Type B pancreatic cell (in vitro differentiated cells): ENCODE measurements at regions not wholly inside any gene's neighbourhood (a gene's known extent, or its start where the extent isn't known, plus 50 kb on each side); places are given as distances from the start of the nearest gene placed in this dataset.

Experiments used
- DNase-seq: peaks from one replicate; pipeline ENCODE4 v3.0.0; 2021; ENCODE audit warnings: mixed read lengths; ENCODE audit not compliant: unreplicated experiment; ENCODE audit errors: extremely low spot score
- H3K27ac Mint-ChIP-seq: 2 replicates; pipeline ENCODE4 v1.8.0; 2021; ENCODE audit warnings: mild to moderate bottlenecking, mixed read lengths
- H3K27me3 Mint-ChIP-seq: 2 replicates; pipeline ENCODE4 v1.8.0; 2021; ENCODE audit warnings: mixed read lengths
- H3K36me3 Mint-ChIP-seq: 2 replicates; pipeline ENCODE4 v1.8.0; 2021; ENCODE audit warnings: mixed read lengths
- H3K4me1 Mint-ChIP-seq: one replicate; pipeline ENCODE4 v1.8.0; 2021; ENCODE audit warnings: mixed read lengths; ENCODE audit not compliant: unreplicated experiment
- H3K4me3 Mint-ChIP-seq: 2 replicates; pipeline ENCODE4 v1.8.0; 2021; ENCODE audit warnings: mild to moderate bottlenecking, mixed read lengths
- H3K9me3 Mint-ChIP-seq: 2 replicates; pipeline ENCODE4 v1.8.0; 2021; ENCODE audit warnings: mixed read lengths
- TF ChIP-seq, protein P1 (sequence below): fragments of 200-600 bp; sonication (generic); conservative IDR thresholded peaks from 2 replicates; pipeline ENCODE4 v1.5.0; 2021; ENCODE audit warnings: antibody characterized with exemption, mild to moderate bottlenecking

- Mint-ChIP-seq H3K4me3 (no peak overlapping the region), H3K27me3 (no peaks in the 10 kb centered on the region), H3K4me1 (no peaks in the 10 kb centered on the region), H3K27ac (no peak overlapping the region), H3K9me3 (no peaks in the 10 kb centered on the region), H3K36me3 (no peaks in the 10 kb centered on the region)
- TF ChIP-seq, protein P1, sequence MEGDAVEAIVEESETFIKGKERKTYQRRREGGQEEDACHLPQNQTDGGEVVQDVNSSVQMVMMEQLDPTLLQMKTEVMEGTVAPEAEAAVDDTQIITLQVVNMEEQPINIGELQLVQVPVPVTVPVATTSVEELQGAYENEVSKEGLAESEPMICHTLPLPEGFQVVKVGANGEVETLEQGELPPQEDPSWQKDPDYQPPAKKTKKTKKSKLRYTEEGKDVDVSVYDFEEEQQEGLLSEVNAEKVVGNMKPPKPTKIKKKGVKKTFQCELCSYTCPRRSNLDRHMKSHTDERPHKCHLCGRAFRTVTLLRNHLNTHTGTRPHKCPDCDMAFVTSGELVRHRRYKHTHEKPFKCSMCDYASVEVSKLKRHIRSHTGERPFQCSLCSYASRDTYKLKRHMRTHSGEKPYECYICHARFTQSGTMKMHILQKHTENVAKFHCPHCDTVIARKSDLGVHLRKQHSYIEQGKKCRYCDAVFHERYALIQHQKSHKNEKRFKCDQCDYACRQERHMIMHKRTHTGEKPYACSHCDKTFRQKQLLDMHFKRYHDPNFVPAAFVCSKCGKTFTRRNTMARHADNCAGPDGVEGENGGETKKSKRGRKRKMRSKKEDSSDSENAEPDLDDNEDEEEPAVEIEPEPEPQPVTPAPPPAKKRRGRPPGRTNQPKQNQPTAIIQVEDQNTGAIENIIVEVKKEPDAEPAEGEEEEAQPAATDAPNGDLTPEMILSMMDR: no peak
- DNase-seq: no peak
These were observed 159.5 kb upstream of the STARD13 start for GRCh38 chr13:33445024-33445423.

- H3K4me1 Mint-ChIP-seq: no peaks in the 10 kb centered on the region
- no peaks in the 10 kb centered on the region for H3K36me3 Mint-ChIP-seq
- H3K27ac Mint-ChIP-seq: no peak overlapping the region
- no peaks in the 10 kb centered on the region for H3K27me3 Mint-ChIP-seq
- H3K4me3 Mint-ChIP-seq: no peak overlapping the region
- no peaks in the 10 kb centered on the region for H3K9me3 Mint-ChIP-seq
- TF ChIP-seq, protein P1: no peak
- DNase-seq: no peak
These were observed 159.9 kb upstream of the STARD13 start for GRCh38 chr13:33445476-33445875.

GRCh38 chr13:33446821-33447725 is 161.5 kb upstream of the STARD13 start:
- H3K4me3 Mint-ChIP-seq: no peak overlapping the region
- H3K9me3 Mint-ChIP-seq: no peaks in the 10 kb centered on the region
- DNase-seq: no peak
- no peaks in the 10 kb centered on the region for H3K36me3 Mint-ChIP-seq
- no peaks in the 10 kb centered on the region for H3K27me3 Mint-ChIP-seq
- H3K27ac Mint-ChIP-seq: no peak overlapping the region
- no peaks in the 10 kb centered on the region for H3K4me1 Mint-ChIP-seq
- TF ChIP-seq, protein P1: no peak

GRCh38 chr13:33448889-33449288 is 163.3 kb upstream of the STARD13 start:
- no peaks in the 10 kb centered on the region for H3K27me3 Mint-ChIP-seq
- TF ChIP-seq, protein P1: no peak
- DNase-seq: no peak
- no peak overlapping the region for H3K4me3 Mint-ChIP-seq
- H3K4me1 Mint-ChIP-seq: no peaks in the 10 kb centered on the region
- no peaks in the 10 kb centered on the region for H3K36me3 Mint-ChIP-seq
- no peaks in the 10 kb centered on the region for H3K9me3 Mint-ChIP-seq
- no peak overlapping the region for H3K27ac Mint-ChIP-seq

DNA sequence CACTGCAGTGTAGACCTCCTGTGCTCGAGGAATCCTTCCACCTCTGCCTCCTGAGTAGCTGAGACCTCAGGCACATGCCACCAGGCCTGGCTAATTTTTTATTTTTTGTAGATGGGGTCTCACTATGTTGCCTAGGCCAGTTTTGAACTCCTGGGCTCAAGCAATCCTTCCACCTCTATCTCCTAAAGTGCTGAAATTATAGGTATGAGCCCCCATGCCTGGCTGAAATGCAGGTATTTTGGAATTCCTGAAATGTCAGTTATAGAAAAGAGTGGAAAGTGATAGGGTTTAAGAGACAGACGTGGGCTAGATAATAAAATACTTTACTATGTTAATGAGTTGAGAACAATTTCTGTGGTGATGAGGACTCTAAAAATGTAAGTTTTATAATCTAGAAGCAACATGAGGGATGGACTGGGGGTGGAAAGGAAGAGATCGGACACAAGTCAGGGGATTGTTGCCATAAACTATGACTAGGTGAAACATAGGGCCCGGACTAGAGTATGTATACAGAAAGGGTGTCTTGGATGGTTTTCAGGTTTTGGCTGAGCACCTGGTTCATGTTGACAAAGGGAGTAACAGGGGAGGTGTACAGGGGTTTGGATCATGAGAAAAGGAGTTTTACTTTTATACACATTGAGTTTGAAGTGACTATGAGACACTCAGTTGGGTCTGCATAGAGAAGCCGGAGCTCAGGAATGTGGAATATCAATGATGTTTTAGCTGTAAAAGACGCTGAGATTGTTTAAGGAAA is 165.6 kb upstream of the STARD13 start:
- DNase-seq: no peak
- Mint-ChIP-seq H3K27ac (no peak overlapping the region), H3K4me1 (no peaks in the 10 kb centered on the region), H3K27me3 (no peaks in the 10 kb centered on the region), H3K36me3 (no peaks in the 10 kb centered on the region), H3K9me3 (no peaks in the 10 kb centered on the region), H3K4me3 (no peak overlapping the region)
- TF ChIP-seq, protein P1: no peak
